CD4-positive, alpha-beta T cell treated with Interleukin-2 at 100 ng/mL for 4 hours (primary cell): ENCODE measurements at regions not wholly inside any gene's neighbourhood (a gene's known extent, or its start where the extent isn't known, plus 50 kb on each side); places are given as distances from the start of the nearest gene placed in this dataset.
"Not testable (repeated sequence)": the region's sequence is repeated elsewhere in the genome, so short reads cannot be mapped to it uniquely, and the experiment has no call there.

ENCODE experiments used
- DNase-seq: peaks from one replicate; pipeline ENCODE4 v3.0.0-alpha.2; 2020; ENCODE audit warnings: low spot score

- DNase-seq = no peak
Measured at GRCh38 chr3:124364317-124365020, 365.8 kb upstream of the UMPS start.

- not testable (repeated sequence) for DNase-seq
Measured at GRCh38 chr3:124366655-124367054, 363.6 kb upstream of the UMPS start.

GRCh38 chr3:124372775-124373174, 357.5 kb upstream of the UMPS start:
- DNase-seq = no peak

GRCh38 chr3:124373524-124373923, 356.7 kb upstream of the UMPS start:
- no peak for DNase-seq

- DNase-seq = no peak
Measured at GRCh38 chr3:124374583-124374982, 355.7 kb upstream of the UMPS start.

GRCh38 chr3:124381575-124382333, 348.5 kb upstream of the UMPS start:
- DNase-seq = no peak

GRCh38 chr3:124383051-124383450, 347.2 kb upstream of the UMPS start:
- no peak for DNase-seq

- no peak for DNase-seq
Measured at GRCh38 chr3:124383846-124384466, 346.3 kb upstream of the UMPS start.

GRCh38 chr3:124384527-124384926, 345.7 kb upstream of the UMPS start:
- no peak for DNase-seq

GRCh38 chr3:124385996-124386395, 344.3 kb upstream of the UMPS start:
- no peak for DNase-seq

GRCh38 chr3:124386996-124387595, 343.2 kb upstream of the UMPS start:
- no peak for DNase-seq

GRCh38 chr3:124391774-124392173, 338.5 kb upstream of the UMPS start:
- no peak for DNase-seq

GRCh38 chr3:124393340-124393739, 336.9 kb upstream of the UMPS start:
- no peak for DNase-seq

GRCh38 chr3:124395162-124395561, 335.1 kb upstream of the UMPS start:
- no peak for DNase-seq

GRCh38 chr3:124395584-124396338, 334.5 kb upstream of the UMPS start:
- DNase-seq = no peak

GRCh38 chr3:124396339-124396950, 333.8 kb upstream of the UMPS start:
- no peak for DNase-seq

- DNase-seq = no peak
Measured at GRCh38 chr3:124397088-124397487, 333.2 kb upstream of the UMPS start.

- DNase-seq = no peak
Measured at GRCh38 chr3:124398594-124398993, 331.7 kb upstream of the UMPS start.

- no peak for DNase-seq
Measured at GRCh38 chr3:124401843-124402242, 328.4 kb upstream of the UMPS start.

- DNase-seq = no peak
Measured at GRCh38 chr3:124402791-124403190, 327.5 kb upstream of the UMPS start.

- no peak for DNase-seq
Measured at GRCh38 chr3:124404621-124405020, 325.6 kb upstream of the UMPS start.

GRCh38 chr3:124407260-124407659, 323.0 kb upstream of the UMPS start:
- DNase-seq = no peak
